ENCODE measurements at regions not wholly inside any gene's neighbourhood (a gene's known extent, or its start where the extent isn't known, plus 50 kb on each side); places are given as distances from the start of the nearest gene placed in this dataset.

- no peak for TF ChIP-seq EZH2 (IDR thresholded peaks at IDR 0.05; ENCODE audit: borderline replicate concordance, low read depth, low read length, severe bottlenecking)
- TF ChIP-seq CTCF (IDR thresholded peaks at IDR 0.05; ENCODE audit: borderline replicate concordance, extremely low read depth, low read length, poor library complexity, severe bottlenecking) = no peak
Measured at GRCh38 chr7:13524076-13524475, 465.4 kb downstream of the ETV1 start.

Measured in DND-41 (cell line).